ENCODE measurements at regions not wholly inside any gene's neighbourhood (a gene's known extent, or its start where the extent isn't known, plus 50 kb on each side); places are given as distances from the start of the nearest gene placed in this dataset.

DNA sequence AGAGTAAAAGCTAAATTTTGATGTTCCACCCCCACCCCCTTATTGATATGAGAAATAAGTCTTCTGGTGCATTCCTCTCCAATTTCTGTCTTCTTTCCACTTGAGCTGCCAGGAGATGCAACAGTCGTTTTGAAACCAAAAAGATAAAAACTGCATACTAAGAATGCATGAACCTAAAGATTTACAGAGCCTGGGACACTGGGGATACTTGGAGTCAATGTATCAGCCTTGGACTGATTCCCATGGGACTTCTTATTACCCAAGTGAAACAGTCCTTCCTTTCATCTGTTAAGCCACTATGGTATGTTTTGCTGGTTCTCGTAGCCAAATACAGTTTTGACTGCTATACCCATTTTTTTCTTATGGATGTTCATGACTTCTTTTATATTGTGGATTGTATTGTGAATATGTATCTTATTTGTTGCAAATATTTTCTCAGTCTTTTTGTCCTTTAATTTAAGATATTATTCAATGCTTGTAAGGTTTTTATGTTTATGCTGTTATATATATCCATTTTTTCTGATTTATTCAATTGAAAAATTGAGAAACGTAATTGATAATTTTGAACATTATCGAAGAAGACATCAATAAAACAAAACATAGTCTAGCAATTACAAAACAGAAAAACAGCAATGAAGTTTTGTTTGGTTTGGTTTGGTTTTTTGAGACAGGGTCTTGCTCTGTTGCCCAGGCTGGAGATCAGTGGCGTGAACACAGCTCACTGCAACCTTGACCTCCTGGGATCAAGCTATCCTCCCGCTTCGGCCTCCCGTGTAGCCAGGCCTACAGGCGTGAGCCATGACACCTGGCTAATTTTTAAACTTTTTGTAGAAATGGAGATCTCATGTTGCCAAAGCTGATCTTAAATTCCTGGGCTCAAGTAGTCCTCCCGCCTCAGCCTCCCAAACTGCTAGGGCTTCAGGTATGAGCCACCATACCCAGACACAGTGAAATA is 85.4 kb upstream of the ETV6 start:
- no peak for TF ChIP-seq EZH2 (IDR thresholded peaks at IDR 0.05)
- TF ChIP-seq, protein P1, sequence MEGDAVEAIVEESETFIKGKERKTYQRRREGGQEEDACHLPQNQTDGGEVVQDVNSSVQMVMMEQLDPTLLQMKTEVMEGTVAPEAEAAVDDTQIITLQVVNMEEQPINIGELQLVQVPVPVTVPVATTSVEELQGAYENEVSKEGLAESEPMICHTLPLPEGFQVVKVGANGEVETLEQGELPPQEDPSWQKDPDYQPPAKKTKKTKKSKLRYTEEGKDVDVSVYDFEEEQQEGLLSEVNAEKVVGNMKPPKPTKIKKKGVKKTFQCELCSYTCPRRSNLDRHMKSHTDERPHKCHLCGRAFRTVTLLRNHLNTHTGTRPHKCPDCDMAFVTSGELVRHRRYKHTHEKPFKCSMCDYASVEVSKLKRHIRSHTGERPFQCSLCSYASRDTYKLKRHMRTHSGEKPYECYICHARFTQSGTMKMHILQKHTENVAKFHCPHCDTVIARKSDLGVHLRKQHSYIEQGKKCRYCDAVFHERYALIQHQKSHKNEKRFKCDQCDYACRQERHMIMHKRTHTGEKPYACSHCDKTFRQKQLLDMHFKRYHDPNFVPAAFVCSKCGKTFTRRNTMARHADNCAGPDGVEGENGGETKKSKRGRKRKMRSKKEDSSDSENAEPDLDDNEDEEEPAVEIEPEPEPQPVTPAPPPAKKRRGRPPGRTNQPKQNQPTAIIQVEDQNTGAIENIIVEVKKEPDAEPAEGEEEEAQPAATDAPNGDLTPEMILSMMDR (IDR thresholded peaks at IDR 0.05): no peak
- DNase-seq (ENCODE audit: low spot score): no peak
- H3K9me3 Mint-ChIP-seq: peaks cover 5% of the 10 kb centered on the region

DNA sequence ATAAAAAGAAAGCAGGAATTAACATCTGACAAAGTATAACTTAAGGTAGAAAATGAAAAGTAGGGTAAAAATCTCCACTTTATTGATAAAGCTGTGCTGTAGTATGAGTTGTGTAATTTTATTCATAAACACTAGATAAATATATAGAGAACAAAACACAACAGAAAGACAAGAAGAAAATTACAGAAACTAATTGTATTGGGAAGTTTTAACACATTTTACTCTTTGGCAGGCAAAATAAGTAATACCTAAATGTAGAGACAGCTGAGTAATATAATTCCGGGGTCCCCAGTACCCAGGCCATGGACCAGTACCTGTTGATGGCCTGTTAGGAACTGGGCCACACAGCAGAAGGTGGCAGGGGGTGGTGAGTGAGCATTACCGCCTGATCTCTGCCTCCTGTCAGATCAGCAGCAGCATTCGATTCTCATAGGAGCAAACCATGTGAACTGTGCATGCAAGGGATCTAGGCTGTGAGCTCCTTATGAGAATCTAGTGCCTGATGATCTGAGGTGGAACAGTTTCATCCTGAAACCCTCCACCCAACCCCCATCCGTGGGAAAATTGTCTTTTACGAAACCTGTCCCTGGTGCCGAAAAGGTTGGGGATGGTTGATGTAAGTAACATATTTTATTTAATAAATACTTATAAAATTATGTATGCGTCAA is 84.4 kb upstream of the ETV6 start:
- Histone ChIP-seq H4K20me1 (ENCODE audit: low read depth) (no peaks in the 10 kb centered on the region), H3K9ac (no peak overlapping the region), H3F3A (ENCODE audit: low read depth) (no peaks in the 10 kb centered on the region), H3K9me3 (ENCODE audit: low read depth) (no peaks in the 10 kb centered on the region), H3K4me3 (no peak overlapping the region), H3K4me2 (no peak overlapping the region), H3K4me1 (no peaks in the 10 kb centered on the region), H3K79me2 (ENCODE audit: low read depth) (no peaks in the 10 kb centered on the region), H3K36me3 (no peaks in the 10 kb centered on the region), H3K27me3 (no peaks in the 10 kb centered on the region), H2AFZ (replicated peaks) (no peak overlapping the region), H3K27ac (no peak overlapping the region)
- Mint-ChIP-seq H3K4me1 (peaks cover 14% of the 10 kb centered on the region), H3K4me3 (no peak overlapping the region), H3K36me3 (no peaks in the 10 kb centered on the region), H3K27me3 (ENCODE audit: insufficient read depth, low read depth) (peaks cover 3% of the 10 kb centered on the region), H3K27ac (no peak overlapping the region), H3K9me3 (peaks cover 5% of the 10 kb centered on the region)
- no peak for DNase-seq (ENCODE audit: low spot score)
- TF ChIP-seq EZH2phosphoT487 (IDR thresholded peaks at IDR 0.05) (no peak), EZH2 (IDR thresholded peaks at IDR 0.05) (no peak)
- TF ChIP-seq, protein P1 (IDR thresholded peaks at IDR 0.05): no peak

More for the DNA sequence above, 85.4 kb upstream of the ETV6 start:
- no peaks in the 10 kb centered on the region for H3K36me3 ChIP-seq
- no peak overlapping the region for H3K9ac ChIP-seq
- no peaks in the 10 kb centered on the region for H3K9me3 ChIP-seq (ENCODE audit: low read depth)
- no peaks in the 10 kb centered on the region for H3K4me1 ChIP-seq
- no peaks in the 10 kb centered on the region for H4K20me1 ChIP-seq (ENCODE audit: low read depth)
- H3K79me2 ChIP-seq (ENCODE audit: low read depth): no peaks in the 10 kb centered on the region
- H2AFZ ChIP-seq (replicated peaks): no peak overlapping the region
- H3K4me3 ChIP-seq: no peak overlapping the region
- no peak overlapping the region for H3K27ac ChIP-seq
- Mint-ChIP-seq H3K4me1 (peaks cover 8% of the 10 kb centered on the region), H3K27ac (no peak overlapping the region), H3K4me3 (no peak overlapping the region), H3K27me3 (ENCODE audit: insufficient read depth, low read depth) (peaks cover 3% of the 10 kb centered on the region), H3K36me3 (no peaks in the 10 kb centered on the region)
- no peaks in the 10 kb centered on the region for H3F3A ChIP-seq (ENCODE audit: low read depth)
- no peak overlapping the region for H3K4me2 ChIP-seq
- no peaks in the 10 kb centered on the region for H3K27me3 ChIP-seq

DNA sequence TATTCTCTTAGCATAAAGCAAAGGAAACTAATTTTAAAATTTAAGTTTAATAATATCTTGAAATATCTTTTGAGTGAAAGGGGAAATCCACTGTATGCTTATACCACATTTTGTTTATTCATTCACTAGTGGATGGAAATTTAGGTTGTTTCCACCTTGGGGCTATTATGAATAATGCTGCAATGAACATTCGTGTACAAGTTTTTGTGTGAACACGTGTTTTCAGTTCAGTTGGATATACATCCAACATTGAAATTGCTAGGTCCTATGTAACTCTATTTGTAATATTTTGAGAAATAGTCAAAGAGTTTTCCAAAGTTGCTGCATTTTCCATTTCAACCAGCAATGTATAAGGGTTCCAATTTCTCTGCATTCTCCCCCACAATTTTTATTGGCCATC is 83.7 kb upstream of the ETV6 start:
- H3K4me3 ChIP-seq: no peak overlapping the region
- peaks cover 5% of the 10 kb centered on the region for H3K9me3 Mint-ChIP-seq

More for the DNA sequence above, 83.7 kb upstream of the ETV6 start:
- Histone ChIP-seq H3K27me3 (no peaks in the 10 kb centered on the region), H3K9me3 (ENCODE audit: low read depth) (no peaks in the 10 kb centered on the region), H3F3A (ENCODE audit: low read depth) (no peaks in the 10 kb centered on the region), H3K4me2 (no peak overlapping the region), H3K9ac (no peak overlapping the region), H3K36me3 (no peaks in the 10 kb centered on the region), H4K20me1 (ENCODE audit: low read depth) (no peaks in the 10 kb centered on the region), H3K4me1 (no peaks in the 10 kb centered on the region), H3K79me2 (ENCODE audit: low read depth) (no peaks in the 10 kb centered on the region), H2AFZ (replicated peaks) (no peak overlapping the region), H3K27ac (no peak overlapping the region)
- Mint-ChIP-seq H3K4me1 (peaks cover 14% of the 10 kb centered on the region), H3K27ac (no peak overlapping the region), H3K36me3 (no peaks in the 10 kb centered on the region), H3K4me3 (no peak overlapping the region), H3K27me3 (ENCODE audit: insufficient read depth, low read depth) (peaks cover 3% of the 10 kb centered on the region)
- TF ChIP-seq EZH2phosphoT487 (IDR thresholded peaks at IDR 0.05) (no peak), EZH2 (IDR thresholded peaks at IDR 0.05) (no peak)
- TF ChIP-seq, protein P1 (IDR thresholded peaks at IDR 0.05): no peak
- DNase-seq (ENCODE audit: low spot score): no peak

All from neural progenitor cell (in vitro differentiated cells).